ENCODE measurements at regions not wholly inside any gene's neighbourhood (a gene's known extent, or its start where the extent isn't known, plus 50 kb on each side); places are given as distances from the start of the nearest gene placed in this dataset.
A peak's percentile ranks its signal among the peaks of the same experiment; 100 is the strongest.

DNA sequence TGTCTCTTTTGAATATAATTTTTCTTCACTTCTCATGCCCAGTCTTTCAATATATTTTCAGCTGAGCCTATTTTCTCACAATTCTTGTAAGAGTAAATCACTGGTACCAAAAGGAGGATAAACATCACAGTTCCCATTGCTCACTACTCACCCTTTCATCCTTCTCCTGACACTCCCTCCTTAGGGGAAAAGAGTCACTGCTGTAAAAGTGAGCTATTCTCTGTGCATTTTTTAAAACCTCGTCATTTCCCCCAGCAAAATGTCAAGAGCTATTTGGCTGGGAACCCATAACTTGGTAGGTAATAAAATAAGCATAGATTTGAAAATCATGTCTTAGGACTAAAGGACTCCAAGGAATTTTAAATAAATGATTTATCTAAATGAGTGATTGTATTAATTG is 340.1 kb upstream of the GYPC start:
- no peak for TF ChIP-seq MYC (IDR thresholded peaks at IDR 0.05; ENCODE audit: low read depth, low read length)
- TF ChIP-seq, protein P1, sequence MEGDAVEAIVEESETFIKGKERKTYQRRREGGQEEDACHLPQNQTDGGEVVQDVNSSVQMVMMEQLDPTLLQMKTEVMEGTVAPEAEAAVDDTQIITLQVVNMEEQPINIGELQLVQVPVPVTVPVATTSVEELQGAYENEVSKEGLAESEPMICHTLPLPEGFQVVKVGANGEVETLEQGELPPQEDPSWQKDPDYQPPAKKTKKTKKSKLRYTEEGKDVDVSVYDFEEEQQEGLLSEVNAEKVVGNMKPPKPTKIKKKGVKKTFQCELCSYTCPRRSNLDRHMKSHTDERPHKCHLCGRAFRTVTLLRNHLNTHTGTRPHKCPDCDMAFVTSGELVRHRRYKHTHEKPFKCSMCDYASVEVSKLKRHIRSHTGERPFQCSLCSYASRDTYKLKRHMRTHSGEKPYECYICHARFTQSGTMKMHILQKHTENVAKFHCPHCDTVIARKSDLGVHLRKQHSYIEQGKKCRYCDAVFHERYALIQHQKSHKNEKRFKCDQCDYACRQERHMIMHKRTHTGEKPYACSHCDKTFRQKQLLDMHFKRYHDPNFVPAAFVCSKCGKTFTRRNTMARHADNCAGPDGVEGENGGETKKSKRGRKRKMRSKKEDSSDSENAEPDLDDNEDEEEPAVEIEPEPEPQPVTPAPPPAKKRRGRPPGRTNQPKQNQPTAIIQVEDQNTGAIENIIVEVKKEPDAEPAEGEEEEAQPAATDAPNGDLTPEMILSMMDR (IDR thresholded peaks at IDR 0.05; ENCODE audit: low read depth, low read length): no peak
- TF ChIP-seq POLR2A (IDR thresholded peaks at IDR 0.05; ENCODE audit: extremely low read depth, insufficient read length): no peak
- TF ChIP-seq, protein P2, sequence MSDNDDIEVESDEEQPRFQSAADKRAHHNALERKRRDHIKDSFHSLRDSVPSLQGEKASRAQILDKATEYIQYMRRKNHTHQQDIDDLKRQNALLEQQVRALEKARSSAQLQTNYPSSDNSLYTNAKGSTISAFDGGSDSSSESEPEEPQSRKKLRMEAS (IDR thresholded peaks at IDR 0.05; ENCODE audit: low read depth, low read length): no peak
- no peak overlapping the region for H3K4me3 ChIP-seq (ENCODE audit: low read depth, low read length)
- no peak for DNase-seq (ENCODE audit: low read depth)

DNA sequence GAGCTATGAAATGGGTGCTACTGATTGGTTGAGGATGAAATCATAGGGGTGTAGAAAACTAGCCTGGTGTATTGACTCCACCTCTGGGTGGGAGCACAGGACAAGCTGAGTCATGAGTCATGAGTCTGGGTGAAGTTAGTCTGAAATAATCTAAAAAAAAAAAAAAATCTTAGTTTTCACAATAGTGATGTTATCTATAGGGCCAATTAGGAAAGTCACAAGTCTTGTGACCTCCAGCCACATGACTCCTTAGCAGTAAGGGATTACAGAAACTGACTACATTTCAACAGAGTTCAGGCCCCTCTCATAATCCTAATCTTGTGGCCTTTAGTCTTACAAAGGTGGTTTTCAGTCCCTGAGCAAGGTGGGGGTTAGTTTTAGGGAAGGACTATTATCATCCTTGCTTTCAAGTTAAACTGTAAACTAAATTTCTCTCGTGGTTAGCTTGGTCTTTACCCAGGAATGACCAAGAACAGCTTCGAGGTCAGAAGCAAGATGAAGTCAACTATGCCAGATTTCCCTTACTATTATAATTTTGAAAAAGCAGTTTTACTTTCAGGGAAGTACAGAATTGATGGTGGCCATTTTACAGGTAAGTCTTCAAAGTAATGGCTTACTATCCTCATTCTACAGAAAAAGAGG is 338.0 kb upstream of the GYPC start:
- peak; percentile 19 for DNase-seq (ENCODE audit: low read depth)
- TF ChIP-seq POLR2A (IDR thresholded peaks at IDR 0.05; ENCODE audit: extremely low read depth, insufficient read length) (no peak), MYC (IDR thresholded peaks at IDR 0.05; ENCODE audit: low read depth, low read length) (no peak)
- TF ChIP-seq, protein P2 (IDR thresholded peaks at IDR 0.05; ENCODE audit: low read depth, low read length): no peak
- TF ChIP-seq, protein P1 (IDR thresholded peaks at IDR 0.05; ENCODE audit: low read depth, low read length): no peak
- no peak overlapping the region for H3K4me3 ChIP-seq (ENCODE audit: low read depth, low read length)

DNA sequence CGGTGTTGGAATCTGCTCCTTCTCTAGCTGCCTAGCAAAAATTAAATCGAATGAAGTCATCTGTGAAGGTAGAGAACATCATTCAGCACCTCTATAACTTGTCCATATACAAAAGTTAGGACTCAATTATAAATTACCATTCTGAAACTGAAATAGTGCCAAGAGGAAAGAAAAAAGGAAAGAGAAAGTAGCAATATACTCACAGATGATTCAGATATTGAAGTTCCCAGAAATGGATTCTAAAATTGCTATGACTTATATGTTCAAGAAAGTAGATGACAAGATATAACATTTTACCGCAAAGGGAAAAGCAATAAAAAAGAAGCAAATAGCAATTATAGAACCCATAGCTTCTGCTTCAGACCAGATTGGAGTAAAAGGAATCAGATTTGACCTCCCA is 333.6 kb upstream of the GYPC start:
- TF ChIP-seq, protein P1 (IDR thresholded peaks at IDR 0.05; ENCODE audit: low read depth, low read length): no peak
- TF ChIP-seq MYC (IDR thresholded peaks at IDR 0.05; ENCODE audit: low read depth, low read length): no peak
- TF ChIP-seq, protein P2 (IDR thresholded peaks at IDR 0.05; ENCODE audit: low read depth, low read length): no peak
- TF ChIP-seq POLR2A (IDR thresholded peaks at IDR 0.05; ENCODE audit: extremely low read depth, insufficient read length): no peak
- DNase-seq (ENCODE audit: low read depth): no peak
- H3K4me3 ChIP-seq (ENCODE audit: low read depth, low read length): no peak overlapping the region

DNA sequence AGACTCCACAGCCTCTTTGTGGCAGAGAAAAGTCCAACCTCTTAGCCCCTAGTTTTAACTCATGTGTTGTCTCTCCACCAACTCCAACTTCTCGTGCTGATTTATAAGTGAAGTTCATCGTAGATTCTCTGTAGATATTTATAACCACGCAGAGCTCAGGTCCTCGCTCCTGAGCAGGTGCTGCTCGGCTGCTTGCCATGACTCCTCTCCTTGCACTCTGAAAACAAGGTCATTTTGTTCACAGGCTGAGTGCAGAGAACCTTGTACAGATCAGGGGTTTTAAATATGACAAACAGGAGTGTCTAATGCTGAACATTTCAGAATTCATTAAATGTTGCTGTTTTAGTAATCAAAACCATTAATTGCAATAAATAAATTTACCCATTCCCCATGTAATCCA is 330.8 kb upstream of the GYPC start:
- DNase-seq (ENCODE audit: low read depth): no peak
- TF ChIP-seq, protein P2 (IDR thresholded peaks at IDR 0.05; ENCODE audit: low read depth, low read length): no peak
- TF ChIP-seq POLR2A (IDR thresholded peaks at IDR 0.05; ENCODE audit: extremely low read depth, insufficient read length) (no peak), MYC (IDR thresholded peaks at IDR 0.05; ENCODE audit: low read depth, low read length) (no peak)
- TF ChIP-seq, protein P1 (IDR thresholded peaks at IDR 0.05; ENCODE audit: low read depth, low read length): no peak
- H3K4me3 ChIP-seq (ENCODE audit: low read depth, low read length): no peak overlapping the region

DNA sequence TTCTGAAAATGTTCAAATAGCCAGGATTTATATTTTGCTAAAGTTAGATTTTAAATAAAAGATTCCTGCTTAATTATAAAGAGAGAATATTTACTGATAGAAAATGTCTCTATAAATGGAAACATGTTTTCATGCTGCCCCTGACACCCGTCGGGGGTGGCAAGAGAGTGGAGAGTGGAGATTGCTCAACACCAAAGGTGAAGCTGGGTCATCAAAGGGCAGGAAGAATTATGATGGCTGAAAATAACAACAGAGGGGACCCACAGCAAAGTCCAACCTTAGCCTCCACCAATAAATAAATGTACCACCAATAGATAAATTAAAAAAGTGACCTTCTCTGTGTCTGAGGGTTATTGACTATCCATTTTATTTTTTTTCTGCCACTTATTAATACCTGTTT is 326.8 kb upstream of the GYPC start:
- H3K4me3 ChIP-seq (ENCODE audit: low read depth, low read length): no peak overlapping the region
- no peak for DNase-seq (ENCODE audit: low read depth)
- no peak for TF ChIP-seq MYC (IDR thresholded peaks at IDR 0.05; ENCODE audit: low read depth, low read length)

DNA sequence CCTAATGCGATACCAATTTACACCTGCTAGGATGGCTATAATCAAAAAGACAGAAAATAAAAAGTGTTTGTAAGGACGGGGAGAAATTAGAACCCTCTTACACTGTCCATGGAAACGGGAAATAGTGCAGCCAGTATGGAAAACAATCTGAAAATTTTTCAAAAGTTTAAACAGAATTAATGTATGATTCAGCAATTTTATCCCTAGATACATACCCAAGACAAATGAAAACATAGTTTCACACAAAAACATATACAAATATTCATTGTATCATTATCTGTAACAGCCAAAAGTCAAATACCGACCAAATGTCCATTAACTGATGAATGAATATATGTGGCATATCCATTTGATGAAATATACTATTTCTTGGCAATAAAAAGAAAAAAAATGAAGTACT is 313.5 kb upstream of the GYPC start:
- TF ChIP-seq, protein P1 (IDR thresholded peaks at IDR 0.05; ENCODE audit: low read depth, low read length): no peak
- TF ChIP-seq POLR2A (IDR thresholded peaks at IDR 0.05; ENCODE audit: extremely low read depth, insufficient read length): no peak
- TF ChIP-seq, protein P2 (IDR thresholded peaks at IDR 0.05; ENCODE audit: low read depth, low read length): no peak
- no peak for TF ChIP-seq MYC (IDR thresholded peaks at IDR 0.05; ENCODE audit: low read depth, low read length)
- no peak overlapping the region for H3K4me3 ChIP-seq (ENCODE audit: low read depth, low read length)
- DNase-seq (ENCODE audit: low read depth): no peak

Measured in NB4 (cell line).